HL-60 (cell line): ENCODE measurements at regions not wholly inside any gene's neighbourhood (a gene's known extent, or its start where the extent isn't known, plus 50 kb on each side); places are given as distances from the start of the nearest gene placed in this dataset.

Experiments used
- CTCF ChIP-seq: IDR thresholded peaks from one replicate; pipeline ENCODE4 v1.5.1; 2011; ENCODE audit warnings: low read length, control low read depth, inconsistent platforms; ENCODE audit not compliant: insufficient read depth
- GABPA ChIP-seq: IDR thresholded peaks from 2 replicates; pipeline ENCODE4 v1.6.1; 2012; ENCODE audit warnings: low read depth
- POLR2AphosphoS5 ChIP-seq: IDR thresholded peaks from 2 replicates; pipeline ENCODE4 v1.6.1; 2012; ENCODE audit warnings: low read depth
- REST ChIP-seq: IDR thresholded peaks from 2 replicates; pipeline ENCODE4 v1.6.1; 2012; ENCODE audit warnings: low read depth; ENCODE audit not compliant: insufficient replicate concordance
- SPI1 ChIP-seq: IDR thresholded peaks from 2 replicates; pipeline ENCODE4 v1.6.1; 2012; ENCODE audit warnings: low read depth, mild to moderate bottlenecking, borderline replicate concordance

- TF ChIP-seq POLR2AphosphoS5 (no peak), CTCF (no peak), GABPA (no peak), REST (no peak), SPI1 (no peak)
Observed at GRCh38 chr12:85484387-85484786, 204.4 kb downstream of the ALX1 start.
